Dendritic cell treated with granulocyte-macrophage colony-stimulating factor and Interleukin-4, amounts not matched to agents 40 ng/mL and 50 ng/mL, for 4 days (primary cell): ENCODE measurements at regions not wholly inside any gene's neighbourhood (a gene's known extent, or its start where the extent isn't known, plus 50 kb on each side); places are given as distances from the start of the nearest gene placed in this dataset.

Experiments used
- H3K27ac Mint-ChIP-seq: one replicate; pipeline ENCODE4 v1.8.0; 2022; ENCODE audit warnings: mild to moderate bottlenecking, mixed read lengths
- H3K27me3 Mint-ChIP-seq: one replicate; pipeline ENCODE4 v1.8.0; 2022; ENCODE audit warnings: mild to moderate bottlenecking, mixed read lengths
- H3K36me3 Mint-ChIP-seq: one replicate; pipeline ENCODE4 v1.8.0; 2022; ENCODE audit warnings: low read depth, mixed read lengths
- H3K4me1 Mint-ChIP-seq: one replicate; pipeline ENCODE4 v1.8.0; 2022; ENCODE audit warnings: low read depth, mixed read lengths
- H3K4me3 Mint-ChIP-seq: one replicate; pipeline ENCODE4 v1.8.0; 2022; ENCODE audit warnings: mild to moderate bottlenecking, moderate library complexity, mixed read lengths
- H3K9me3 Mint-ChIP-seq: one replicate; pipeline ENCODE4 v1.8.0; 2022; ENCODE audit warnings: mixed read lengths
- intact Hi-C: fragments of 100-400 bp; cut with micrococcal nuclease; formaldehyde crosslinking; loops from one replicate; pipeline ENCODE4 v1.15.0; 2022

DNA sequence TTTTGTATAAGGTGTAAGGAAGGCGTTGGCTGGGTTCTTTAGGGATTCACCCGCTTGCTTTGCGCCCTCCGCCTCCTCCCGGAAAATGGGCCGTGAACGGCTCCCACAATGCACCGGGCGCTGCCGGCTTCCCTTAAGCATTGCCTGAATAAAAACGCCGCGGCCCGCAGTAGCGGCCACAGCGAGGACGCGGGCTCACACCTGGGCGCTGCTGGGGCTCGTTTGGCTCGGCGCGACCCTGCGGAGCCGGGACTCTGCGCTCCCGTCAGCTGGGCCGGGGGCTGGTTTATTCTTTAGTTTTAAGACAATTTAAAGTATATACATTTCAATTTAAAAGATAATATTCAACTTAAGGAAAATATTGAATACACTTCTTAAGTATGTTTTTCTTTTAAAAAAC is 343.5 kb upstream of the RGMA start:
- intact Hi-C loops, result no loop called here
- H3K27ac Mint-ChIP-seq, result no peak overlapping the region
- no peaks in the 10 kb centered on the region for H3K4me1 Mint-ChIP-seq
- no peaks in the 10 kb centered on the region for H3K9me3 Mint-ChIP-seq
- H3K4me3 Mint-ChIP-seq, result no peak overlapping the region
- H3K27me3 Mint-ChIP-seq, result no peaks in the 10 kb centered on the region
- H3K36me3 Mint-ChIP-seq, result no peaks in the 10 kb centered on the region

DNA sequence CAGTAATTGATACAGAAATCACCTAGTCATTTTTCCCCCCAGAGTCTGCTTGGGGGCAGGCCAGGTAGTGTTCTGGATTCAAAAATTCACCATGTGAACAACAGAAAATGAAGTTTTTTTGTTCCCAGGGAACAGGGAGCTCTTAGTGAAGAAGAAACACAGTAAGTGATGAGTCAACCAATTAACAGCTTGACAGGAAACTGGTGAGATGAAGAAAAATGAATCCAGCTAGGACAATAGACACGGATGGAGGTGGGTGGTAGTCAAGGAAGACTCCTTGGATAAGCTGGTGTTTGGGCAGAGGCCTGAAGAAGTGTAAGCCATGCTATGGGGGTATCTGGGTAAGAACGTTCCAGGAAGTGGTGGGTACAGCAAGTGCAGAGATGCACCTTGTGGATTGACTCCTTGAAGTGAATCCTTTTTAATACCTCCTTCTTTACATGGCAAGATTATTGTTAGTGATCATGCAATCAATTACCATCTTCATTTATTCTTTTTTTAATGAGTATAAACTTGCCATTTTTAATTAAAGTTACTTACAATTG is 339.9 kb upstream of the RGMA start:
- no peaks in the 10 kb centered on the region for H3K4me1 Mint-ChIP-seq
- H3K9me3 Mint-ChIP-seq, result no peaks in the 10 kb centered on the region
- H3K27ac Mint-ChIP-seq, result no peak overlapping the region
- H3K4me3 Mint-ChIP-seq, result no peak overlapping the region
- peaks cover 2% of the 10 kb centered on the region for H3K27me3 Mint-ChIP-seq
- intact Hi-C loops, result no loop called here
- H3K36me3 Mint-ChIP-seq, result no peaks in the 10 kb centered on the region

DNA sequence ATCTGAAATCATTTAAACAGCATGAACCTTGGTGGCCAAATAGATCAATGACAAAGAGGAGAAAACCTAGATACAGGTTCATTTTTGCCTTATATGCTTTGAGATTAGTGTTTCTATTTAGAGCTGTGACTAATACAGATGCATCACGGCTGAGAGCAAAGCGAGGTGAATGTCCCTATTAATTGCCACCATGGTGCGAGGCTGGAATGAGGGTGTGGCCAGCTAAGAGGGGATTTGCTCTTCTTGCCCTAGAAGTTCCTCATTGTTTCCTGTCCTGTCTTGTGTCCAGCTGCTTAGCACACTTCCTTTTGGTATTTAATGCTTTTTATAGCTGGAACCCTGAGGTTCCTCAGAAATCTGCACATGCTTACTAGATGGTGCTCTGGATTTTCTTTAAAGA is 339.1 kb upstream of the RGMA start:
- H3K4me1 Mint-ChIP-seq, result no peaks in the 10 kb centered on the region

DNA sequence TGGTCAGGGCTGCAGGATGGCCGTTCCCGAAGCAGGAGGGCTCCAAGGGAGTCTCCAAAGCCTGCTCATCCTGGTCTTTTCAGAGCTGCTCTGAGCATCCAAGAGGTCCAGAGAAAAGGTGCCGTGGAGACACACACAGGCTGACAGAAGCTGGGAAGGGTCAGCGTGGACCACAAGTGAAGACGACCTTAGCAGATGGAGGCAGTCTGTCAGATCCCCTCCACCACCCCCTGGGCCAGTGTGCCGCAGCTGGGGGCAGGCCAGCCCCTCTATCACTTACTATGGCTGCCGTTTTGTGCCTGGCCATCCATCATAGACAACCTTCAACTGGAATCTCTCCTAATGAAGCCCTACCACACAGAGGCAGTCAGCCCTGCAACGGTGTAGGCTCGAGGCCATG is 335.1 kb upstream of the RGMA start:
- intact Hi-C loops, result no loop called here
- H3K27ac Mint-ChIP-seq, result no peak overlapping the region

More for the DNA sequence above, 339.1 kb upstream of the RGMA start:
- H3K4me3 Mint-ChIP-seq, result no peak overlapping the region
- no peaks in the 10 kb centered on the region for H3K36me3 Mint-ChIP-seq
- H3K27ac Mint-ChIP-seq, result no peak overlapping the region
- intact Hi-C loops, result no loop called here
- H3K9me3 Mint-ChIP-seq, result no peaks in the 10 kb centered on the region
- H3K27me3 Mint-ChIP-seq, result peaks cover 2% of the 10 kb centered on the region

DNA sequence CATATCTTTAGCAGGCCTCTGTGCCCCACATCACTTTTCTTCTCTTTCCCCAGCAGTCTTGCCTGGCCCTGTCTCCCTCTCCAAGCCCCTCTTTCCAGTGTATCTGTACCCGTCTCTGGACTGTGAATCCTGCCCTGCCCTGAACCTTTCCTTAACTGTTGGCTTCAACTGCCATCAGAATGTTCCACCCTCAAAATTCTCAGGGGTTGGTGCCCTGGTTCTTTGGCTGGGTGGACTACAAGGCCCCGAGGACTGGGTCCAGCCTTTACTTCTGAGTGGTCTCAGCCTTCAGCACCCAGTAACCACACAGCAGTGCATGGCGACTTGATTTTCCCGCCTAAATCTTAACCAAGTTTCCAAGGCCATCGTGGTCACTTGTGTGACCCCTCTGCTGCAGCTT is 333.5 kb upstream of the RGMA start:
- Mint-ChIP-seq H3K9me3 (no peaks in the 10 kb centered on the region), H3K4me3 (no peak overlapping the region)

More for the DNA sequence above, 335.1 kb upstream of the RGMA start:
- Mint-ChIP-seq H3K4me1 (no peaks in the 10 kb centered on the region), H3K4me3 (no peak overlapping the region), H3K27me3 (peaks cover 2% of the 10 kb centered on the region), H3K9me3 (no peaks in the 10 kb centered on the region), H3K36me3 (no peaks in the 10 kb centered on the region)

DNA sequence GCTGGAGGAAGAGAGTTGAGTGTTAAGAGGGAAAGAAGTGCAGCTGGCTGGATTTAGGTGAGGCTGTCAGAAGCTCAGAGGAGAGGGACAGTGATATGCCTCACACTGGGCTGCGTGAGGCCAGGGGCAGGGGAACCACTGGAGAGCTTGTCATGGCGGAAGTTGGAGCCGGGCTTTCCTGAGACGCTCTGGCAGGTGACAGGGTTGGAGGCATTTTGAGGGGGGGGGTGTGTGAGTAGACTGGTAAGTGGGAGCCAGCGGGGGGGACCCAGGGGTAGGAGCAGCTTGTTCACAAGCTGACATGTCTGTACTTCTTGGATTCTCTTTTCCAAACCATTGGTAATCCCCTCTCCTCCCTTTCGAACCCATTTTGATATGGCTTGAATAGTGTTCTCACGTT is 331.5 kb upstream of the RGMA start:
- H3K4me1 Mint-ChIP-seq, result no peaks in the 10 kb centered on the region
- no peak overlapping the region for H3K4me3 Mint-ChIP-seq
- H3K9me3 Mint-ChIP-seq, result no peaks in the 10 kb centered on the region

More for the DNA sequence above, 333.5 kb upstream of the RGMA start:
- peaks cover 4% of the 10 kb centered on the region for H3K27me3 Mint-ChIP-seq
- no peak overlapping the region for H3K27ac Mint-ChIP-seq
- intact Hi-C loops, result no loop called here
- H3K4me1 Mint-ChIP-seq, result no peaks in the 10 kb centered on the region
- H3K36me3 Mint-ChIP-seq, result no peaks in the 10 kb centered on the region

DNA sequence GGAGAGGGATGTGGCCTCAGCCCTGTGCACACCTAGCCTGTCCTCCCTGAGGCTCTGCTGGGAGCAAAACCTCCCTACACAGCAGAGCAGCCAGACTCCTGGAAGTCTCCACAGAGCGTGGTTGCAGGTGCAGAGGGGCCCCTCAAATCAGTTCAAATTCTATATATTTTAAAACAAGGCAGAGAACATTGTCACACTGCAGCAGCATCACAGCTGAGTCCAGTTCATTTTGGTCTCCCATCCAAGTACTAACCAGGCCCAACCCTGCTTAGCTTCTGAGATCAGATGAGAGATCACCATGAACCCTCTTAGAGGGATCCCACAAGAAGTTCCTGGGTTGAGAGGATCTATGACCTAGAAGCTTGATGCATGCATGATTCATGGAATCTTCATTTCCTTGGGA is 331.0 kb upstream of the RGMA start:
- H3K9me3 Mint-ChIP-seq, result no peaks in the 10 kb centered on the region
- H3K4me3 Mint-ChIP-seq, result no peak overlapping the region
- H3K27ac Mint-ChIP-seq, result no peak overlapping the region
- no peaks in the 10 kb centered on the region for H3K36me3 Mint-ChIP-seq
- intact Hi-C loops, result no loop called here
- H3K27me3 Mint-ChIP-seq, result peaks cover 7% of the 10 kb centered on the region
- no peaks in the 10 kb centered on the region for H3K4me1 Mint-ChIP-seq

More for the DNA sequence above, 331.5 kb upstream of the RGMA start:
- Mint-ChIP-seq H3K27ac (no peak overlapping the region), H3K27me3 (peaks cover 5% of the 10 kb centered on the region), H3K36me3 (no peaks in the 10 kb centered on the region)
- intact Hi-C loops, result no loop called here

DNA sequence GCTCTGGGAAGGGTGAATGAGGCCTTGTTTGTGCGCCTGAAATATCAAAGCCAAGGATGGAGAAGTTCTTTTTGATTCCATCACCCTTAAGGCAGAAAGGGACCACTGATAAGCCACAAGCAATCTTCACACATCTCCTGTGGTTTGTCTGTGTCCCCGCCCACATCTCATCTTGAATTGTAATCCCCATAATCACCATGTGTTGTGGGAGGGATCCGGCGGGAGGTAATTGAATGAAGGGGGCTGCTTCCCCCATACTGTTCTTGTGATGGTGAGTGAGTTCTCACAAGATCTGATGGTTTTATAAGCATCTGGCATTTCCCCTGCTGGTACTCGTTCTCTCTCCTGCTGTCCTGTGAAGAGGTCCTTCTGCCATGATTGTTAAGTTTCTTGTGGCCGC is 329.6 kb upstream of the RGMA start:
- Mint-ChIP-seq H3K9me3 (no peaks in the 10 kb centered on the region), H3K4me1 (no peaks in the 10 kb centered on the region), H3K27me3 (peaks cover 7% of the 10 kb centered on the region), H3K27ac (no peak overlapping the region), H3K36me3 (no peaks in the 10 kb centered on the region), H3K4me3 (no peak overlapping the region)
- intact Hi-C loops, result no loop called here

DNA sequence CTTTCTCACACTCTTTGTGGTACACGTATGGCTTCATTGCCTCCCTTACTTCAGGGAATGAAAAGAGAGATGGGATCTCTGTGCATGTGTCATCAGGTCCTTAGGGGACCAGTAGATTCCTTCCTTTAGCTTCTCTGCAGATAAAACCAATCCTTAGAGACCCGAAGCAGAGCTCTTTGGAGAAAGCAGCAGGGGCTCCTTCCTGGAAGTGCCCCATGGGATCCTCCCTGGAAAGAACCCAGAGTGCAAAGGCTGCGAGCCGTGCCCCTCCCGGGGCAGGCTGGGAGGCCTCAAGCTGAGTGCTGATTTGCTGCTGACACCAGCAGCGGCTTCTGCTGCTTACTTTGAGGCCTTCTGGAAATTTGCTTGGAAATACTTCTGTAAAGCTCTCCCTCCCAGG is 328.6 kb upstream of the RGMA start:
- Mint-ChIP-seq H3K9me3 (no peaks in the 10 kb centered on the region), H3K27ac (no peak overlapping the region), H3K4me3 (no peak overlapping the region), H3K36me3 (no peaks in the 10 kb centered on the region), H3K27me3 (peaks cover 7% of the 10 kb centered on the region), H3K4me1 (no peaks in the 10 kb centered on the region)
- intact Hi-C loops, result no loop called here

DNA sequence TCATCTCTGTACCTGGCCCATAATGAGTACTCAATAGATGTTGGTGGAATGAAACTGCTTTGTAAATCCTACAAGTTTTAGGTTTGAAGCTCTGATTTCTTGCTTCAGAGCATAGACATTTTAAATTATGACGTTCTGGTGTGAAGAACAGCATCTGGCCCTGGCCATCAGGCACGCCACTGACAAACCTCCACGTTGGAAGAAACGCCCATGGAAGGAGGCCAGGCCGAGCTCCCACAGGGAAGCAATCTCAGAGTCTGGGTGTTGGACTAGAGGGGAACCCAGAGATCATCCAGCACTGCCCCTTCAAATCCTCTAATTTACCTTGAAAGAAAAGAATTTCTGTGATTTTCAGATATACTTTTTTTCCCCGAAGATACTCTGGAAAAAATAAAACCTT is 328.1 kb upstream of the RGMA start:
- no peak overlapping the region for H3K27ac Mint-ChIP-seq
- no peaks in the 10 kb centered on the region for H3K4me1 Mint-ChIP-seq
- peaks cover 7% of the 10 kb centered on the region for H3K27me3 Mint-ChIP-seq
- intact Hi-C loops, result no loop called here
- no peaks in the 10 kb centered on the region for H3K36me3 Mint-ChIP-seq
- no peak overlapping the region for H3K4me3 Mint-ChIP-seq
- H3K9me3 Mint-ChIP-seq, result no peaks in the 10 kb centered on the region

DNA sequence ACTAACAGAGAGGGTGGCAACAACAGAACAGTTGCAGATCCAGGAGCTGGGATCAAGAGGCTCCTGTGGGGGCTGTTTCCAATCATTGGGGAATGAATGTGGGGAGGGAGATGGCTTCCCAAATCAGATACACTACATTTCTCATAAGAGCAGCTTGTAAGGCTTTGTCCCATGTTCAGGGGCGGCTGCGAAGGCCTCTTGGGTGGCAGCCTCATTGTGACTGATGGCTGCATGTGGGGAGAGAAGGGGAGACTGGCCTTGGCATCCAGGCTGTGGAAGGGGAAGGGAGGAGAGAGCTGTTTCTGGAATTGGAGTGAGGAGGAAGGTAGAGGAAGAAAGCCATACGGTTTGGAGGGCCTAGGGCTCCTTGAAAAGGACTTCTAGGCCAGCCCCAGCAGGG is 326.6 kb upstream of the RGMA start:
- no peak overlapping the region for H3K4me3 Mint-ChIP-seq
- intact Hi-C loops, result no loop called here
- H3K36me3 Mint-ChIP-seq, result no peaks in the 10 kb centered on the region
- H3K9me3 Mint-ChIP-seq, result no peaks in the 10 kb centered on the region
- H3K4me1 Mint-ChIP-seq, result no peaks in the 10 kb centered on the region
- H3K27me3 Mint-ChIP-seq, result peaks cover 7% of the 10 kb centered on the region
- H3K27ac Mint-ChIP-seq, result no peak overlapping the region

DNA sequence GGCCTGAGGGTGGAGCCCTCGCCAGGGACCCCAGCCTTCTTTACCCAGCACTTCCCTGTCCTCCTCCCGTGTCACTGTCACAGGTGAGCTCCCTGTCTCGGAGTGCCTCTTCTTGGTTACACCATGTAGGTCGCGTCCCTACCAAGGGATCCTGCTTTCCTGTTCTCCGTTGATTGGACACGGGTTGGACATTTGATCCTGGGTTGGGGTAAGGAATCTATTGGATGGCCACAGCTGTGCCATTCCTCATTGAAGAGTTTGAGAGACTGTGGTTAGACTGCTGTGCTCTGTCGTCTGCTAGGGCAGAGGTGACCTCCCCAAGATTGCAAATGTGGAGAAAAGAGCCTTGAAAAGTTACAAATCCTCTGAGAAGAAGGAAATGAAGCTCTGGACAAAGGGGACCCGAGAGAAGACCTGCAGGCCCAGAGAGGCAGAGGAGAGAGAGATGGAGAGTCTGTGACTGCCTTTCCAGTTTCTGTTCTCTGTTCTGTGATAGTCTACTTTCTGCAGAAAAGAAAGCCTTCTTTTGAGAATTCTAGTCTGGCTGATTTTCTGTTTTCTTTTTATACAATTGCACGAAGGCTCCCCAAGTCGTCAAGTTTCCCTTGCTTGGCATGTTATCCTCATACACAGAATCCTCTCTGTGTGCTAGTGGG is 325.7 kb upstream of the RGMA start:
- H3K4me3 Mint-ChIP-seq, result no peak overlapping the region
- no peaks in the 10 kb centered on the region for H3K4me1 Mint-ChIP-seq
- no peaks in the 10 kb centered on the region for H3K9me3 Mint-ChIP-seq
- H3K27me3 Mint-ChIP-seq, result peaks cover 7% of the 10 kb centered on the region
- intact Hi-C loops, result no loop called here
- no peaks in the 10 kb centered on the region for H3K36me3 Mint-ChIP-seq
- no peak overlapping the region for H3K27ac Mint-ChIP-seq

DNA sequence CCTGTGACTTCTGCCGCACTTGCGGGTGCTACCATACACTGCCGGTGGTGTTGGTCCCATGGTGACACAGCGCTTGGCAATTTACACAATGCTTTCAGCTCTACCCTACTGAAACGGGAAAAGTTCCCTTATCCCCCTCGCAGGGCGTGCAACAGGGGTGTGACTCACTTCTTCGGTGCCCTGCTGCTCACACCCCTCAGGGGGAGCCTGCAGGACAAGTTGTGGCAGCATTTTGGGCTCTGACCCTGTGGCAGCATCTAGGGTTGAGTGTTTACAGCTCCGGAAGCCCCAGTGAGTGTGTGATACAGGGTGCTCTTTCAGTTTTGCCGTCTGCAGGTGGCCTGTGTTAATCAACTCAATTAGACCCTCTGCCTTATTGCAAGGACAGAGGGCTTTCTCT is 324.7 kb upstream of the RGMA start:
- Mint-ChIP-seq H3K36me3 (no peaks in the 10 kb centered on the region), H3K27me3 (peaks cover 7% of the 10 kb centered on the region), H3K9me3 (no peaks in the 10 kb centered on the region), H3K4me3 (no peak overlapping the region), H3K27ac (no peak overlapping the region), H3K4me1 (no peaks in the 10 kb centered on the region)
- intact Hi-C loops, result no loop called here

DNA sequence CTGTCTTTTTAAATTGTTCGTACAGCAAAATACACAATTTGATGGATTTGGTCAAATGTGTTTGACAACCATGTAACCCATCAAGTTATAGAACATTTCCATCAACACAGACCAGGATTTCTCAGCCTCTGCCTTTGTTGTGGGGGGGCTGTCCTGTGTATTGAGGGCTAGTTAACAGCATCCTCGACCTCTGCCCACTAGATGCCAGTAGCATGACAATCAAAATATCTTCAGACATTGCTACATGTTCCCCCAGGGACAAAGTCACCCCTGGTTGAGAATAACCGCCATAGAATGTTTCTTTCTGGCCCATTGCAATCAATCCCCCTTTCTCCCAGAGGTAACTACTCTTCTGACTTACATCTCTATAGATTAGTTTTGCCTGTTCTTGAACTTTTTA is 310.1 kb upstream of the RGMA start:
- no peak overlapping the region for H3K4me3 Mint-ChIP-seq
- H3K4me1 Mint-ChIP-seq, result no peaks in the 10 kb centered on the region
- no peak overlapping the region for H3K27ac Mint-ChIP-seq
- H3K9me3 Mint-ChIP-seq, result no peaks in the 10 kb centered on the region
- H3K36me3 Mint-ChIP-seq, result no peaks in the 10 kb centered on the region
- intact Hi-C loops, result no loop called here
- H3K27me3 Mint-ChIP-seq, result no peaks in the 10 kb centered on the region

DNA sequence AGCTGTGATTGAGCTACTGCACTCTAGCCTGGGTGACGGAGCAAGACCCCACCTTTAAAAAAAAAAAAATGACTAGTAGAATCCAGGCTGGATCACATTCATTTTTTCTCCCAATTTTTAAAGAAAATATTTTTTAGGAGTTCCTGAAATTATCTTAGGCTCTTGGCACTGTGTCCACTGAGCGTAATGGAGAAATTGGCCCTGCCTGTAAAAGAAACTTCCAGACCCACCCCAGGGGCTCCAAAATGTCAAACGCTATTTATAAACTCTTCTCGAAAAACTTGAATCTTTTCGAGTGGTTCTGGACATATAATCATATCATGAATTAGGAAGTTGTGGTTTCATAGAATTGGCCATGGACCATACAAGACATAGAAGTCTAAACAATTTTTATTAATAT is 300.2 kb upstream of the RGMA start:
- Mint-ChIP-seq H3K4me3 (no peak overlapping the region), H3K36me3 (no peaks in the 10 kb centered on the region), H3K4me1 (no peaks in the 10 kb centered on the region), H3K27me3 (peaks cover 2% of the 10 kb centered on the region), H3K9me3 (no peaks in the 10 kb centered on the region), H3K27ac (no peak overlapping the region)
- intact Hi-C loops, result no loop called here
